GM23248 (cell line): ENCODE measurements at regions not wholly inside any gene's neighbourhood (a gene's known extent, or its start where the extent isn't known, plus 50 kb on each side); places are given as distances from the start of the nearest gene placed in this dataset.

Experiments used
- DNase-seq: peaks from one replicate; pipeline ENCODE4 v3.0.0-alpha.2; 2015
- H2AFZ ChIP-seq: fragments of 200-600 bp; sonication (generic); 2 replicates; pipeline ENCODE4 v1.6.1; 2016; ENCODE audit warnings: antibody characterized with exemption
- H3F3A ChIP-seq: fragments of 200-600 bp; sonication (generic); 2 replicates; pipeline ENCODE4 v1.6.1; 2016; ENCODE audit warnings: mild to moderate bottlenecking, antibody characterized with exemption, mixed run types; ENCODE audit not compliant: insufficient read depth
- H3K27ac ChIP-seq: fragments of 200-600 bp; sonication (generic); 2 replicates; pipeline ENCODE4 v1.5.1; 2016; ENCODE audit warnings: mild to moderate bottlenecking
- H3K27me3 ChIP-seq: fragments of 200-600 bp; sonication (generic); replicated peaks from 2 replicates; pipeline ENCODE4 v1.6.1; 2016; ENCODE audit warnings: mild to moderate bottlenecking; ENCODE audit not compliant: insufficient read depth
- H3K36me3 ChIP-seq: fragments of 200-600 bp; sonication (generic); 2 replicates; pipeline ENCODE4 v1.6.1; 2016; ENCODE audit warnings: low read depth, mild to moderate bottlenecking
- H3K4me1 ChIP-seq: fragments of 200-600 bp; sonication (generic); 2 replicates; pipeline ENCODE4 v1.6.1; 2016; ENCODE audit warnings: mild to moderate bottlenecking; ENCODE audit not compliant: insufficient read depth
- H3K4me2 ChIP-seq: fragments of 200-600 bp; sonication (generic); one replicate; pipeline ENCODE4 v1.6.1; 2016; ENCODE audit warnings: mild to moderate bottlenecking; ENCODE audit not compliant: unreplicated experiment
- H3K4me3 ChIP-seq: fragments of 200-600 bp; sonication (generic); 2 replicates; pipeline ENCODE4 v1.5.1; 2016; ENCODE audit warnings: mild to moderate bottlenecking
- H3K79me2 ChIP-seq: fragments of 200-600 bp; sonication (generic); 2 replicates; pipeline ENCODE4 v1.6.1; 2016; ENCODE audit warnings: mild to moderate bottlenecking; ENCODE audit not compliant: insufficient read depth
- H3K9ac ChIP-seq: fragments of 200-600 bp; sonication (generic); 2 replicates; pipeline ENCODE4 v1.6.1; 2016; ENCODE audit warnings: mild to moderate bottlenecking
- H3K9me2 ChIP-seq: fragments of 200-600 bp; sonication (generic); 2 replicates; pipeline ENCODE4 v1.6.1; 2016; ENCODE audit warnings: mixed run types, mild to moderate bottlenecking, moderate library complexity; ENCODE audit not compliant: insufficient read depth
- H3K9me3 ChIP-seq: fragments of 200-600 bp; sonication (generic); one replicate; pipeline ENCODE4 v1.6.1; 2017; ENCODE audit warnings: low read depth
- H4K20me1 ChIP-seq: fragments of 200-600 bp; sonication (generic); 2 replicates; pipeline ENCODE4 v1.6.0; 2016; ENCODE audit not compliant: insufficient read depth
- EZH2 ChIP-seq: fragments of 200-600 bp; sonication (generic); IDR thresholded peaks from 2 replicates; pipeline ENCODE4 v1.6.1; 2018; ENCODE audit warnings: antibody characterized with exemption, mild to moderate bottlenecking; ENCODE audit not compliant: insufficient read depth, poor library complexity, severe bottlenecking
- EZH2phosphoT487 ChIP-seq: fragments of 200-600 bp; sonication (generic); IDR thresholded peaks from 2 replicates; pipeline ENCODE4 v1.6.1; 2018; ENCODE audit warnings: antibody characterized with exemption, moderate library complexity, mild to moderate bottlenecking, low read depth; ENCODE audit not compliant: insufficient read depth
- WGBS, 2 experiments: methylation state at CpG; one replicate each; pipeline ENCODE4 v1.1.6; 2015 to 2017; ENCODE audit warnings: low lambda C conversion rate in 2 of 2, low coverage in 1 of 2; ENCODE audit errors: missing lambda C conversion rate in 2 of 2; 5-methylcytosine and 5-hydroxymethylcytosine counted together
- in situ Hi-C: fragments of 300-500 bp; cut with MboI; formaldehyde crosslinking; loops from 2 replicates; pipeline ENCODE4 v1.15.0; 2020

DNA sequence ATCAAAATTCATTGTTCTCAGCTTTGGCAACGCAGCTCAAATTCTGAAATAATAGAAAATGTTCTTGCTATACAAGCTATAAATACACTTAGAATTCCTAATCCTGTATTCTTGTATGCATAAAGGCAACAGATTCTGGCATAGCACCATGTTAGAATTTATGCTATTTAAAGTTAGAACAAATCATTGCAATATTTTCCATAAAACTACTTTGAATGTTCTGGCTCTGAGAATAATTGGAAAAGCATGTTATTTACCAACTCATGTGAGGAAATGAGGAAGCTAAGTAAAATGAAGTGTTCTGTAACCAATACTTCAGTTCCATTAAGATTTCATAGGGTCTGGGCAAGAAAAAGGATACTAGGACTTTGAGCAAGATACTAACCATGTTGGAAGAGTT lies 888.9 kb downstream of the SQOR start:
- Histone ChIP-seq H4K20me1 (no peaks in the 10 kb centered on the region), H3K4me2 (no peak overlapping the region), H3K36me3 (no peaks in the 10 kb centered on the region), H3K27me3 (no peaks in the 10 kb centered on the region), H2AFZ (no peak overlapping the region), H3K9me2 (no peaks in the 10 kb centered on the region), H3F3A (no peaks in the 10 kb centered on the region), H3K79me2 (no peaks in the 10 kb centered on the region), H3K9me3 (no peaks in the 10 kb centered on the region), H3K27ac (no peak overlapping the region), H3K4me3 (no peak overlapping the region), H3K4me1 (no peaks in the 10 kb centered on the region), H3K9ac (no peak overlapping the region)
- DNase-seq, result no peak
- no peak for TF ChIP-seq EZH2
- TF ChIP-seq EZH2phosphoT487, result no peak
- 8 to 14% methylated on average over 1 of the region's 1 CpG for WGBS, 2 experiments
- in situ Hi-C loops, result no loop called here

DNA sequence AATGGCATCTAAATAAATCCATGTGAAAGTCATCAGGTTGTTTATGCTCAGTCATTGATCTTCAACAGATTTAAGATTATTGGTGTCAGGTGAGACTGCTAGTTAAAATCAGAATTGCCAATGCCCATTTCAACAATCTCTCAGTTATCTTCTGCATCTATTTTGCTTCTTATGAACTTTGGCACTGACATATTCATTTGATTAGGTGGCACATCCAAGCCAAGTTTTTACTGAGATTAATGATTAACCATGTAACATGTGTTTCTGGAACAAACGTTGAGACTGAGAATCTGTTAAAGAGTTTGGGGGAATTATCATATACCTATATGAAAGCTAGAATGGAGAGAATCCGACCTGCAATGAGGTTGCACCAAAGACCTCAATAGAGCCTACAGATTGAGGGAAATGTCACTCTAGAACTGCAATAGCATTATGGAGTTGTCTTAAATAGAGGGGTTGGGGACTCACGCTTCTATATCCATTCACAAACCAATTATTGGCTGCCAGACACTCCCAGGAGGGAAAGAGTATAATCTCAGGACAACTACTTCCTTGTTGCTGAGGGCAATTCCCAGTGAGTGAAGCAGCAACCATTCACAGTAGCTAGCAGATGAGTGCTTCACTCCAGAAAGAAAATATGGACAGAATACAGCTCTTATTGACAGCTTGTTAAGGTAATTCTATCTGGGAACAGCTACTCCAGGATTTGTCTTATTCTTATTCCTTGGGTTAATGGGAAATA lies 891.3 kb downstream of the SQOR start:
- Histone ChIP-seq H3K27me3 (no peaks in the 10 kb centered on the region), H3K9me2 (no peaks in the 10 kb centered on the region), H3K9ac (no peak overlapping the region), H3K79me2 (no peaks in the 10 kb centered on the region), H3K4me3 (no peak overlapping the region), H3F3A (no peaks in the 10 kb centered on the region), H4K20me1 (no peaks in the 10 kb centered on the region), H3K36me3 (no peaks in the 10 kb centered on the region), H3K9me3 (no peaks in the 10 kb centered on the region), H2AFZ (no peak overlapping the region), H3K4me2 (no peak overlapping the region), H3K27ac (no peak overlapping the region), H3K4me1 (no peaks in the 10 kb centered on the region)
- 3 to 5% methylated on average over 3 of the region's 3 CpGs for WGBS, 2 experiments
- no peak for DNase-seq
- TF ChIP-seq EZH2, result no peak
- no peak for TF ChIP-seq EZH2phosphoT487
- in situ Hi-C loops, result no loop called here

DNA sequence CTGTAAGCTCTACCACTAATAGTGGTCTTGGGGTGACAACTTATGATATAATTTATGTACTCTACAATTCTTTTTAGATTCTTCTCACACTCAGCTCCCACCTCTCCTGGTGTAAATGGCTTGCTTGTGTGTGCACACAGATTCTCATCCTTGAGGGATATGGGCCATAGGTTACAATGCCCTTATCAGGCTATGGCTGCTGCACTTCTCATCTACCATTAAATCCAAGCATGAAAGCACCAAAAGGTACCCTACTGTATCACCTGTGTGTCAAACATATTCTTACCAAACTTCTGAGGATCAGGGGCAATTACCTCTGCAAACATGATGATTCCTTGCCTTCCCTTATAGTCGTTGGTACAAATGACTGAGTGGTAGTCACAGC lies 891.9 kb downstream of the SQOR start:
- no peak for DNase-seq
- Histone ChIP-seq H3F3A (no peaks in the 10 kb centered on the region), H3K9me2 (no peaks in the 10 kb centered on the region), H4K20me1 (no peaks in the 10 kb centered on the region), H3K27me3 (no peaks in the 10 kb centered on the region), H3K4me2 (no peak overlapping the region), H3K9ac (no peak overlapping the region), H2AFZ (no peak overlapping the region), H3K4me3 (no peak overlapping the region), H3K36me3 (no peaks in the 10 kb centered on the region), H3K4me1 (no peaks in the 10 kb centered on the region), H3K79me2 (no peaks in the 10 kb centered on the region), H3K9me3 (no peaks in the 10 kb centered on the region), H3K27ac (no peak overlapping the region)
- in situ Hi-C loops, result no loop called here
- TF ChIP-seq EZH2phosphoT487 (no peak), EZH2 (no peak)
- 4 to 5% methylated on average over 1 of the region's 1 CpG for WGBS, 2 experiments

DNA sequence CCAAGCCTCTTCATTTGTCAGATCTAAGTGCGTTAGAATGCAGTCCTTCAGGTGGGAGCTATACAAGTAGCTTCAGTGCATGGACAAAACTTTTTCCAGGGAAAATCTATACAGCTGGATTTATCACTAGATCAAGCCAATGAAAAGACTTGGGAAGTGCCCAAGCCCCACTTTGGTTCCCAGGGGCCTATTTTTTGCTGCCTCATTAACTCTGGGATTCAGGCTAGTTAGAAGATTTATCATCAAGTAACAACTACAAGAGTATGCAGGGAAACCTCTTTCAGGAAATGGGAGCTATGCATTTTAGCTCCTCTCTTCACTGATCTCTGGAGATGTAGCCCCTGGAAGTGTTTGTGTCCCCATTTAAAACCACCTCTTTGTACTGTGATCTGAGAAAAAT lies 908.8 kb downstream of the SQOR start:
- no peak overlapping the region for H3K9ac ChIP-seq

DNA sequence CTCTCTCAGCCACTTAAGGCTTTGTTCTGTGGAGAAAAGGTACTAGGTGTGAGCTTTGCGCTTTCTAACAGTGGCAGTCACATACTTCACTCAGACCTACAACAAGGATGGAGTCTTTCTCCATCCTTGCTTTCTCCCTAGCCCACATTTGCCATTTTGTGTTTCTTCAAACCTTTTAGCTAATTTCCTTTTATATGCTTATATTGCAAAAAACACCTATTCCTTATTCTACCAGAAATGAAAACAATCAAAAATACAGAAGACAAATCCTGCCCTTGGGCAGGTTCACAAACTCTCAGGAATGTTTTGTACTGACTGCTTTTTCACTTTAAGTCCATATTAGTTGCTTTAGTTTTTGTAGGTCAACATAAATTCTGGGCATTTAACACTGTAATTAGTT lies 914.2 kb downstream of the SQOR start:
- no peaks in the 10 kb centered on the region for H3K4me1 ChIP-seq
- in situ Hi-C loops, result no loop called here
- H3K9me3 ChIP-seq, result no peaks in the 10 kb centered on the region
- no peaks in the 10 kb centered on the region for H4K20me1 ChIP-seq
- no peaks in the 10 kb centered on the region for H3K27me3 ChIP-seq
- H3K9me2 ChIP-seq, result no peaks in the 10 kb centered on the region
- H3K9ac ChIP-seq, result no peak overlapping the region
- H3K36me3 ChIP-seq, result no peaks in the 10 kb centered on the region
- no peak overlapping the region for H2AFZ ChIP-seq
- WGBS, 2 experiments, result 17 to 21% methylated on average over 1 of the region's 1 CpG
- H3K4me2 ChIP-seq, result no peak overlapping the region
- no peaks in the 10 kb centered on the region for H3K79me2 ChIP-seq
- no peak for TF ChIP-seq EZH2phosphoT487
- no peak for TF ChIP-seq EZH2
- H3K27ac ChIP-seq, result no peak overlapping the region
- no peak overlapping the region for H3K4me3 ChIP-seq
- DNase-seq, result no peak
- H3F3A ChIP-seq, result no peaks in the 10 kb centered on the region

More for the DNA sequence above, 908.8 kb downstream of the SQOR start:
- Histone ChIP-seq H3K79me2 (no peaks in the 10 kb centered on the region), H3K4me3 (no peak overlapping the region), H2AFZ (no peak overlapping the region), H3F3A (no peaks in the 10 kb centered on the region), H4K20me1 (no peaks in the 10 kb centered on the region), H3K9me2 (no peaks in the 10 kb centered on the region), H3K4me1 (no peaks in the 10 kb centered on the region), H3K9me3 (peaks cover 5% of the 10 kb centered on the region), H3K27me3 (no peaks in the 10 kb centered on the region), H3K36me3 (no peaks in the 10 kb centered on the region), H3K27ac (no peak overlapping the region), H3K4me2 (no peak overlapping the region)
- no peak for DNase-seq
- TF ChIP-seq EZH2 (no peak), EZH2phosphoT487 (no peak)
- in situ Hi-C loops, result no loop called here
- WGBS, 2 experiments, result 7 to 27% methylated on average over 1 of the region's 1 CpG
